Fibroblast of the conjunctiva (primary cell): ENCODE measurements at regions not wholly inside any gene's neighbourhood (a gene's known extent, or its start where the extent isn't known, plus 50 kb on each side); places are given as distances from the start of the nearest gene placed in this dataset.
"Not testable (repeated sequence)": the region's sequence is repeated elsewhere in the genome, so short reads cannot be mapped to it uniquely, and the experiment has no call there.

Experiments
- DNase-seq: peaks from one replicate; pipeline ENCODE4 v3.0.0-alpha.2; 2010; ENCODE audit warnings: low read depth

DNA sequence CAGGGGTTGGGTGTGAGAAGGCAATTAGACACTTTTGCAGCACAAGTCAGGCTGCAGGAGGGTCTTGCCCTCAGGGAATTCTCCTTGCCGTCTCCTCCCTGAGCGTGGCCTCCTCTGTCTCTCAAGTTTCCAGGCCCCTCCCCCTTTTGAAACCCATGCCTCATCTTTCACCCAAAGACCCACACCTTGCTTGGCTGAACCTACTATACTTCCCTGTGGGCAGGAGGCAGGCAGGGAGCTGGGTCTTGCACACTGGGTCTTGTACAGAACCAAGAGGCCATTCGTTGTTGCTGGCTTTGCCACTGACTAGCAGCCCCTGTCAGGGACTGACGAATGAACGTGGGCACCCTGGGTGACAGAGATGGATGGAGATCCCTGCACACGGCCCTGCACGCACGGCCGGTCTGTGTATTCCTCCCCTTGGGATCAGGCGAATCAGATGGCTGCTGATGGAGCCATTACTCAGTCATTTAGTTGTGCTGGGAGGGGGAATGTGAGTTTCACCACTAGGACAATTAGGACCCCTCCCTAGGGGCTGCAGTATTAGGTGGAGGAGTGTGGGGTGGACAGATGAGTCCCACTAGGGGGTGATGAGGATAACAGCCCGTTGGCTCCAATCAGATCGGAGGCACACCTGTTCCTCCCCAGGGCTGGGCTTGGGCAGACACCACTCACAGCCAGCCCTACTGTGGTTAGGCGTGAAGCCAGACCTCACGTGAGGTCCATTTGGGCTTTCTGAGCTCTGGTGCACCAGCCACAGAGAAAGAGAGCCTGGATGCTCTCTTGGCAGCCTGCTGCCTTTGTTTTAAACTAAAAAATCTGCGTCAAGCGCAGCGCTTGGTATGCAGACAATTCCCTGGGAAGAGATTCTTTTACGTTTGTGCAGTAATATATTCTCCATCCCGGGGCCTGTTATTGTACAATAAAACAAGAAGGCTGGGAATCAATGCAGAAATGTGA lies 167.7 kb upstream of the WSCD1 start:
- DNase-seq, result no peak

GRCh38 chr17:5911919-5912318 lies 158.3 kb upstream of the WSCD1 start:
- no peak for DNase-seq

- no peak for DNase-seq
These were observed 157.1 kb upstream of the WSCD1 start for GRCh38 chr17:5913032-5913531.

GRCh38 chr17:5913641-5914040 lies 156.5 kb upstream of the WSCD1 start:
- DNase-seq, result no peak

- DNase-seq, result no peak
These were observed 154.8 kb upstream of the WSCD1 start for GRCh38 chr17:5915337-5915736.

DNA sequence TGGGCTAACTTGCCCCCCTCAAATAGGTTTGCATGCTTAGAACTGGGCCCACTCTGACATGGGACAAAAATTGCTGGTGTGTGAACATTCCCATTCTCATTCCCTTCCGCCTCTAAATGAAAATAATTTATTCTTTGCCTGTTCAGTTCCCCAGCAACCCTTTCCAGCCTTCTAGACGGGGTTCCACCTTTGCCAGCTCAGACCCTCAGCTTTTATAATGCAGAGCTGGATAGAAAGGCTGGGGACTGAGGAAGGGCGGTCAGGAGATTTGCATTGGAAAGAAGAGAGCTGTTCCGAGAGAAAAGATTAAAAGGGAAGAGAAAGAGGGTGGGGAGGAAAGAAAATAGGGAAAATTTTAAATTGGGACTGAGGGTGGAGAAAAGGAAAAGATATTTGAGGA lies 151.1 kb upstream of the WSCD1 start:
- DNase-seq, result no peak

DNA sequence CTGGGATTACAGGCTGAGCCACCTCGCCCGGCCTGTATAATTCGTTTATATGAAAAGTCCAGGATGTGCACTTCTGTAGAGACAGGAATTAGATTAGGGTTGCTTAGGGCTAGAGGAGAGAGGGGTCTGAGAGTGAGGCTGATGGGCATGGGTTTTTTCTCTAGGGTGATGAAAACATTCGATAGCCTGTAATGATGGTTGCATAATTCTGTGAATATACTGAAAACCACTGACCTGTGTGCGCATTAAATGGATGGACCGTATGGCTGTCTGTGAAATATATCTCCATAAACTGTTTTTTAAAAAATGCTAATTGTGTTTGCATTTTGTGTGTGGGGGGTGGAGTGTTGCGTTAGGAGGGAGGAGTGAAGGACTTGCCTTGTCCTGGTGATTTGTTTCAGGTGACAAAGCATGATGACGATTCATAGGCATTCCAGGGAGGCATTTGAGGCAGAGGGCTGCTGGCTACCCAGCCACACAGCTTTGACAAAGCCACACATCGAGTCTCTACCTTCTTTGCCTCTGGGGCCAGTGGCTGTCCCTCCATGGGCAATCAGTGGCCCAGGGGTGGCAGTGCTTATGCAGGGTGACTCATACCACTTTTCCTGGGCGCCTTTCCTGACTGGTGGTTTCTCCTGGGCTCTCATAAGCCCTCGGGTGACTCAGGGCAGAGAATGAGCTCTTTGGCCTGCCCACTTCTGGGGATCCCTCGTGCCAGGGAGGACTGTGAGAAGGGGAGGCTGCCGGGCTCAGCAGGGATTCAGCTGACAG lies 148.5 kb upstream of the WSCD1 start:
- DNase-seq, result no peak

DNA sequence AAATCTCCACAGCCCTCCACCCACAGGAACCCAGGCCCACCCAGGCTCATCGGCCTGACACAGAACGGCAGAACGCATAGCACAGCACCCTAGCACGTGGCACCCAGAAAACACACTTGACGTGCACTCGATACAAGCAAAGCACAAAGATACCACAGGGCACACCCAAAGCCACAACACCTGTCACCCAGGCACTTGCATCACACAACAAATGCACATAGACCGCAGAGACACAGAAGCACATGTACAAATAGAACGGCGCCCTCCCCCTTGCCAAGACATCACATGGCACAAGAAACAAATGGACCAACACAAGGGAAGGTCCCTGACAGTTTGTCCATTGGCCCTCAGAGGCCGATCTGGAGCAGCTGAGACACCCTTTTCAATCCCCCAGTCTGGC lies 147.7 kb upstream of the WSCD1 start:
- no peak for DNase-seq

- no peak for DNase-seq
These were observed 140.5 kb upstream of the WSCD1 start for GRCh38 chr17:5929721-5930120.

DNA sequence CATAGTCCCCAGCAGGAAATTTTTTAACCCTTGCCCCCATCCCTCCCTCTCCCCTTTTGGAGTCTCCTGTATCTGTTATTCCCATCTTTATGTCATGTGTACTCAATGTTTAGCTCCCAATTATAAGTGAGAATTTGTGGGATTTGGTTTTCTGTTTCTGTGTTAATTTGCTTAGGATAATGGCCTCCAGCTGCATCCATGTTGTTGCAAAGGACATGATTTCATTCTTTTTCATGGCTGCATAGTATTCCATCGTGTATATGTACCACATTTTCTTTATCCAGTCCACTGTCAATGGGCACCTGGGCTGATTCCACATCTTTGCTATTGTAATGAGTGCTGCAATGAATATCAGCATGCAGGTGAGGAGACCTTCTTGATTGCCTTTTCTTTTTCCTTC lies 139.6 kb upstream of the WSCD1 start:
- DNase-seq, result not testable (repeated sequence)

DNA sequence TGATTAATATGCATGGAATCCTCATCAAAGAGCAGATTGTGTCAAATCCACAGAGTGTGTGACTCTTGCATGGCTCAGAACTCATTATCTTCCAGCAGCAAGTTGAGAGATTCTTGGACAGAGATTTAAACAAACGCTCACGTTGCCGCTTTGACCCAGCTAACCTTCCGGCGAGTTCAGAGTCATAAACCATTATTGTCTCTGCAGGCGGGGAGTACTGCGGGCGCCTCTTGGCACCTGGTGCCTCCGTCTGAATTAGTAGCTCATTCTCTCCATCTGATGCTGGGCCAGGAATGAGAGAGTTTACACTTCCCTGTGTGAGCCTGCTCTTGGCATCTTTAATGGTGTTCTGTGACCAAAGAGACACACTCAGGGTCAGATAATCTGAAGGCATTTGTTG lies 138.6 kb upstream of the WSCD1 start:
- DNase-seq, result no peak

- no peak for DNase-seq
These were observed 136.7 kb upstream of the WSCD1 start for GRCh38 chr17:5933430-5933829.

- DNase-seq, result no peak
These were observed 128.9 kb upstream of the WSCD1 start for GRCh38 chr17:5941258-5941657.

- no peak for DNase-seq
These were observed 127.5 kb upstream of the WSCD1 start for GRCh38 chr17:5942687-5943086.

DNA sequence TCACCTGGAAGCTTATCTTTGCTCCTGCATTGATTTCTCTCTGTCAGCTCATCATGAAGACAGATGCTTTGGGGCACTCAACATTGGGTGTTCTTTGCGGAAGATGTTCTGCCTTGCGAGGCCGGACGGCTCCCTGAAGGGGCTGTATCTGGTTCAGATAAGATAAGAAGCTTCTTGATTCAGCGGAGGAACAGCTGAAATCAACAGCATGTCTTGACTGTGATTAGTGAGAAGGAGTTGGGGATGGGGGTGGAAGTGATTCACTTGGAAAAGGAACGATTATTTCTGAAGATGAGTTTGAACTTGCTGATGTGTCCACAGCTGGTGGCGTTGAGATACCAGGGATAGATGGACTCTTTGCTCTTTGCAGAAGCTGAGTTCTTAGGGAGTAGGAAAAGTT lies 126.9 kb upstream of the WSCD1 start:
- DNase-seq, result no peak

GRCh38 chr17:5943982-5944381 lies 126.2 kb upstream of the WSCD1 start:
- no peak for DNase-seq

DNA sequence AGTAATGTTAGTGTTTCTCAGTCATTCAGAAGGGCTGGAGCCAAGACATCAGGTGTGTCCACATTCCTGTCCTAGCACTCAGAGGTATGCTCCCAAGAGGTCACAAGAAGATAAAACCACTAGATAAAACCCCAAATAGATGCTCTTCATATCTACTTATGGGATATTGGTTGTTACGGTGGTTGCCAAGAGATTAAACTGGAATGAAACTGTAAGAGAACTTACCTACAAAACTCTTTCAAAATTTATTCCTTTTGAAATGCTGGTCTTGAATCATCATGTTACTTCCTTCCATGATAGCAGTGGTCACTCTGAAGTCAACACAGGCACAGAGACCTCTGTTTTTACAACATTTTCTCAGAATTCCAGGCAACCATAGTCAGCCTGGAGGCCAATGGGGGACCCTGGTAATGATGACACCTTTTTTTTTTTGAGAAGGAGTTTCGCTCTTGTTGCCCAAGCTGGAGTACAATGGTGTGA lies 122.4 kb upstream of the WSCD1 start:
- no peak for DNase-seq

DNA sequence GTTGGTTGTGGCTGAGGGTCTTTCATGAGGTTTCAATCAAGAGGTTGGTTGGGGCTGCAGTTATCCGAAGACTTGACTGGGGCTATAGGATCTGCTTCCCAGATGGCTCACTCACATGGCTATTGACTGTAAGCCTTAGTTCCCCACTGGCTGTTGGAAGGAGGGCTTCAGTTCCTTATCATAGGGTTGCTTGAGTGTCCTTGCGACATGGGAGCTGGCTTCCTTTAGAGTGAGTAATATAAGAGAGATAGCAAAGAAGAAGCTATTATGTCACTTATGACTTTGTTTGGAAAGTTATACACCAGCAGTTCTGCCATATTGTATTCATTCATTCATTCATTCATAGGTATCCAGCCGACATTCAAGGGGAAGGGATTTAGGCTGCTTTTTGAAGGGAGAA lies 121.4 kb upstream of the WSCD1 start:
- no peak for DNase-seq

- no peak for DNase-seq
These were observed 119.3 kb upstream of the WSCD1 start for GRCh38 chr17:5950878-5951277.

DNA sequence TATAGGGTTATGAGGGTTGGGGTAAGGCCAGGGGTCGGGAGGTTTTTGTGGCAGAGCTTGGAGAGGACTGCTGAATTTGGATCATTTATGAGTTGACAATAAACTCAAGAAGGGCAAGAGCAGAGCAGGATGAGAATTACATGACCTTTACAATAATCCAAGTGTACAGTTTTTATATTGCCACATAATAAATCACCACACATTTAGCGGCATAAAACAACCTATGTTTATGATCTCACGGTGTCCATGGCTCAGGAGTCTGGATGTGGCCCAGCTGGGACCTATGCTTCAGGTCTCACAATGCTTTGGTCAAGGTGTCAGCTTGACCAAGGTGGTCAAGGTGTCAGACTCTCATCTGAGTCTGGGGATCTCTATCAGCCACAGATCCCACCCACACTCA lies 118.3 kb upstream of the WSCD1 start:
- no peak for DNase-seq

DNA sequence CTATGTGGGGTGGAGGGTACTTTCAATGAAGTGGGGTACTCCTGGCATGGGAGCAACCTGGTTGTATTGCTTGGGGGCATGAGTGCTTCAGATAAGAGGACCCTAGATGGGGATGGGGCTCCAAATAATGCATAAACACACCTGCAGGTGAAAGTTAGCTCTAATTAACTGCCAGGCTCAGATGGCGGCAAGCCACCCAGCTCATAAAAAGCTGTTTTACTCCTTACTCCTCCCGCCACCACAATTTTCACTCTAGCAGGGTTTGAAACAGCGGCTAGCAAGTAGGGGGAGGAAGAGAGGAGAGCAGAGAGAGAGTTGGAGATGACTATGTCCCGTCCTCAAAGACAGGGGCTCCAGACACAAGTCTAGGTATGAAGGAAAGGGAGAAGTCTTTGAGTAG lies 117.7 kb upstream of the WSCD1 start:
- DNase-seq, result no peak

- DNase-seq, result no peak
These were observed 114.4 kb upstream of the WSCD1 start for GRCh38 chr17:5955764-5956163.

DNA sequence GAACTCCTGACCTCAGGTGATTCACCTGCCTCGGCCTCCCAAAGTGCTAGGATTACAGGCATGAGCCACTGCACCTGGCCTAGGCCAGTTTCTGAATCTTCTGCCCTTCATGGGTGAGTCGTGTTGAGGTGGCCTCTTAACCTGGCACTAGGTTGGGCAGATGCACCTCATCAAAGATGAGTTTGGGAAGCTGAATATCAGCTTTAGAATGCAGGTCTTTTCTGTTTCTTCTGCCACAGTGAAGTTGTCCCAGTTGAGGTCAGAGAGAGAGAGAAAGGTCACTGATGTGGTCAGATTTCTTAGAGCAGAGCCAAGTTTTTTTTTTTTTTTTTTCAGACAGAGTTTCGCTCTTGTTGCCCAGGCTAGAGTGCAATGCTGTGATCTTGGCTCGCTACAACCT lies 111.3 kb upstream of the WSCD1 start:
- DNase-seq, result no peak
